ENCODE measurements at regions not wholly inside any gene's neighbourhood (a gene's known extent, or its start where the extent isn't known, plus 50 kb on each side); places are given as distances from the start of the nearest gene placed in this dataset.

- TF ChIP-seq EP300 (IDR thresholded peaks at IDR 0.05; ENCODE audit: borderline replicate concordance in 1 of 2, low read depth in 2 of 2, low read length in 2 of 2) (no peak), HDAC6 (IDR thresholded peaks at IDR 0.05; ENCODE audit: low read depth, low read length) (no peak), BACH1 (IDR thresholded peaks at IDR 0.05; ENCODE audit: low read length) (no peak), TEAD4 (IDR thresholded peaks at IDR 0.05; ENCODE audit: low read depth, low read length) (no peak), SIX5 (IDR thresholded peaks at IDR 0.05; ENCODE audit: low read depth, low read length) (no peak), ZNF274 (IDR thresholded peaks at IDR 0.05; ENCODE audit: borderline replicate concordance, extremely low read depth, low read length) (no peak)
Measured at GRCh38 chr2:122136056-122136455, 380.6 kb downstream of the TSN start (continued).
